HepG2 (cell line): ENCODE measurements at regions not wholly inside any gene's neighbourhood (a gene's known extent, or its start where the extent isn't known, plus 50 kb on each side); places are given as distances from the start of the nearest gene placed in this dataset.
A peak's percentile ranks its signal among the peaks of the same experiment; 100 is the strongest.

Source experiments
- ATF7 ChIP-seq, 2 experiments: fragments of 450-650 bp in 1 of 2; sonication (generic) in 1 of 2; formaldehyde crosslinking in 1 of 2; IDR thresholded peaks; 2 replicates each; pipeline versions ENCODE4 v1.4.0 to v1.6.1; 2016 to 2020; ENCODE audit warnings: antibody characterized with exemption in 1 of 2, mild to moderate bottlenecking in 1 of 2, missing genetic modification reagents in 1 of 2
- TOE1 ChIP-seq: sonication (generic); formaldehyde crosslinking; IDR thresholded peaks from 2 replicates; pipeline ENCODE4 v1.4.0; 2020; ENCODE audit warnings: mild to moderate bottlenecking, missing genetic modification reagents
- TF ChIP-seq, protein P1 (sequence below), 2 experiments: fragments of 450-650 bp in 1 of 2; sonication (generic) in 1 of 2; formaldehyde crosslinking in 1 of 2; IDR thresholded peaks; 2 replicates each; pipeline versions ENCODE4 v1.6.1 to v1.8.0; 2016 to 2022; ENCODE audit warnings: antibody characterized with exemption in 1 of 2, mild to moderate bottlenecking in 1 of 2, missing genetic modification reagents in 1 of 2

DNA sequence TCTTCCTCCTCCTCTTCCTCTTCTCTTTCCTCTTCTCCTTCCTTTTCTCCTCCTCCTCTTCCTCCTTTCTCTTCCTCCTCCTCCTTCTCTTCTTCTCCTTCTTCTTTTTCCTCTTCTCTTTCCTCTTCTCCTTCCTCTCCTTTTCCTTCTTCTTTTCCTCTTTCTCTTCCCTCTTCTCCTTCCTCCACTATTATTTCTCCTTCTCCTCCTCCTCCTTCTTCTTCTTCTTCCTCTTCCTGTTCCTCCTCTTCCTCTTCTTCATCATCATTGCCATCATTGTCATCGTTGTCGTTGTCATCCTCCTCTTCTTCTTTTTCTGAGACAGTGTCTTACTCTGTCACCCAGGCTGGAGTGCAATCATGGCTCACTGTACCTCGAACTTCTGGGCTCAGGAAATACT, 256.3 kb upstream of the SOX4 start (continued):
- TF ChIP-seq, protein P1, sequence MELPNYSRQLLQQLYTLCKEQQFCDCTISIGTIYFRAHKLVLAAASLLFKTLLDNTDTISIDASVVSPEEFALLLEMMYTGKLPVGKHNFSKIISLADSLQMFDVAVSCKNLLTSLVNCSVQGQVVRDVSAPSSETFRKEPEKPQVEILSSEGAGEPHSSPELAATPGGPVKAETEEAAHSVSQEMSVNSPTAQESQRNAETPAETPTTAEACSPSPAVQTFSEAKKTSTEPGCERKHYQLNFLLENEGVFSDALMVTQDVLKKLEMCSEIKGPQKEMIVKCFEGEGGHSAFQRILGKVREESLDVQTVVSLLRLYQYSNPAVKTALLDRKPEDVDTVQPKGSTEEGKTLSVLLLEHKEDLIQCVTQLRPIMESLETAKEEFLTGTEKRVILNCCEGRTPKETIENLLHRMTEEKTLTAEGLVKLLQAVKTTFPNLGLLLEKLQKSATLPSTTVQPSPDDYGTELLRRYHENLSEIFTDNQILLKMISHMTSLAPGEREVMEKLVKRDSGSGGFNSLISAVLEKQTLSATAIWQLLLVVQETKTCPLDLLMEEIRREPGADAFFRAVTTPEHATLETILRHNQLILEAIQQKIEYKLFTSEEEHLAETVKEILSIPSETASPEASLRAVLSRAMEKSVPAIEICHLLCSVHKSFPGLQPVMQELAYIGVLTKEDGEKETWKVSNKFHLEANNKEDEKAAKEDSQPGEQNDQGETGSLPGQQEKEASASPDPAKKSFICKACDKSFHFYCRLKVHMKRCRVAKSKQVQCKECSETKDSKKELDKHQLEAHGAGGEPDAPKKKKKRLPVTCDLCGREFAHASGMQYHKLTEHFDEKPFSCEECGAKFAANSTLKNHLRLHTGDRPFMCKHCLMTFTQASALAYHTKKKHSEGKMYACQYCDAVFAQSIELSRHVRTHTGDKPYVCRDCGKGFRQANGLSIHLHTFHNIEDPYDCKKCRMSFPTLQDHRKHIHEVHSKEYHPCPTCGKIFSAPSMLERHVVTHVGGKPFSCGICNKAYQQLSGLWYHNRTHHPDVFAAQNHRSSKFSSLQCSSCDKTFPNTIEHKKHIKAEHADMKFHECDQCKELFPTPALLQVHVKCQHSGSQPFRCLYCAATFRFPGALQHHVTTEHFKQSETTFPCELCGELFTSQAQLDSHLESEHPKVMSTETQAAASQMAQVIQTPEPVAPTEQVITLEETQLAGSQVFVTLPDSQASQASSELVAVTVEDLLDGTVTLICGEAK (IDR thresholded peaks at IDR 0.05), result peak; percentile 11; the same call in 1 of the 2 replicates
- TF ChIP-seq, protein P1 (CRISPR knock-in tag; IDR thresholded peaks at IDR 0.05), result no peak
- TF ChIP-seq TOE1 (CRISPR knock-in tag) (no peak), ATF7 (IDR thresholded peaks at IDR 0.05) (0 out of 2 replicates have a peak, but pooled peaks have one; percentile 1), ATF7 (CRISPR knock-in tag; IDR thresholded peaks at IDR 0.05) (no peak)
- TF ChIP-seq, all 625 proteins: peak for 4
